GM12864 (cell line): ENCODE measurements at regions not wholly inside any gene's neighbourhood (a gene's known extent, or its start where the extent isn't known, plus 50 kb on each side); places are given as distances from the start of the nearest gene placed in this dataset.

ENCODE experiments used
- DNase-seq: peaks from one replicate; pipeline ENCODE4 v3.0.0-alpha.2; 2011; ENCODE audit warnings: low read depth
- H3K4me3 ChIP-seq: 2 replicates; pipeline ENCODE4 v1.5.1; 2011; ENCODE audit warnings: mild to moderate bottlenecking, low read depth, low read length, control low read depth
- CTCF ChIP-seq: IDR thresholded peaks from 2 replicates; pipeline ENCODE4 v1.5.1; 2011; ENCODE audit warnings: low read depth, mild to moderate bottlenecking, moderate library complexity, low read length, control low read depth, inconsistent platforms; ENCODE audit errors: missing control alignments

- TF ChIP-seq CTCF = no peak
- H3K4me3 ChIP-seq = no peak overlapping the region
- no peak for DNase-seq
Observed at GRCh38 chr5:68534131-68534940, 318.8 kb downstream of the PIK3R1 start.

GRCh38 chr5:68534956-68535520 lies 319.5 kb downstream of the PIK3R1 start:
- no peak for TF ChIP-seq CTCF
- H3K4me3 ChIP-seq = no peak overlapping the region
- no peak for DNase-seq

- TF ChIP-seq CTCF = no peak
- no peak overlapping the region for H3K4me3 ChIP-seq
- no peak for DNase-seq
Observed at GRCh38 chr5:68538814-68539420, 323.4 kb downstream of the PIK3R1 start.

- TF ChIP-seq CTCF = no peak
- H3K4me3 ChIP-seq = no peak overlapping the region
- DNase-seq = no peak
Observed at GRCh38 chr5:68540798-68541590, 325.4 kb downstream of the PIK3R1 start.

GRCh38 chr5:68542207-68542606 lies 326.7 kb downstream of the PIK3R1 start:
- DNase-seq = no peak
- H3K4me3 ChIP-seq = no peak overlapping the region
- no peak for TF ChIP-seq CTCF

- no peak overlapping the region for H3K4me3 ChIP-seq
- DNase-seq = no peak
- TF ChIP-seq CTCF = no peak
Observed at GRCh38 chr5:68543212-68543611, 327.7 kb downstream of the PIK3R1 start.
